Transverse colon (tissue), 4 donors: ENCODE measurements at regions not wholly inside any gene's neighbourhood (a gene's known extent, or its start where the extent isn't known, plus 50 kb on each side); places are given as distances from the start of the nearest gene placed in this dataset.

ENCODE experiments used
- EP300 ChIP-seq: sonication (generic); formaldehyde crosslinking; IDR thresholded peaks from one replicate; pipeline ENCODE4 v1.6.1; 2017; ENCODE audit warnings: antibody characterized with exemption, low read depth
- POLR2A ChIP-seq: fragments of 450-650 bp; IDR thresholded peaks from one replicate; pipeline ENCODE4 v1.6.1; 2016; ENCODE audit warnings: antibody characterized with exemption, mild to moderate bottlenecking, moderate library complexity
- POLR2AphosphoS5 ChIP-seq, 3 donors: sonication (generic); formaldehyde crosslinking; IDR thresholded peaks; one replicate each; pipeline ENCODE4 v1.6.1; 2016; ENCODE audit warnings: antibody characterized with exemption in 3 of 3
- TF ChIP-seq, protein P1 (sequence below), 5 experiments: fragments of 200-600 bp in 3 of 5; fragments of 450-650 bp in 2 of 5; sonication (generic) in 3 of 5; IDR thresholded peaks; 1 replicate in 2 of 5; 2 replicates in 3 of 5; pipeline ENCODE4 v1.5.1; 2016 to 2017; ENCODE audit warnings: antibody characterized with exemption in 5 of 5, inconsistent platforms in 3 of 5, mild to moderate bottlenecking in 2 of 5, moderate library complexity in 1 of 5

DNA sequence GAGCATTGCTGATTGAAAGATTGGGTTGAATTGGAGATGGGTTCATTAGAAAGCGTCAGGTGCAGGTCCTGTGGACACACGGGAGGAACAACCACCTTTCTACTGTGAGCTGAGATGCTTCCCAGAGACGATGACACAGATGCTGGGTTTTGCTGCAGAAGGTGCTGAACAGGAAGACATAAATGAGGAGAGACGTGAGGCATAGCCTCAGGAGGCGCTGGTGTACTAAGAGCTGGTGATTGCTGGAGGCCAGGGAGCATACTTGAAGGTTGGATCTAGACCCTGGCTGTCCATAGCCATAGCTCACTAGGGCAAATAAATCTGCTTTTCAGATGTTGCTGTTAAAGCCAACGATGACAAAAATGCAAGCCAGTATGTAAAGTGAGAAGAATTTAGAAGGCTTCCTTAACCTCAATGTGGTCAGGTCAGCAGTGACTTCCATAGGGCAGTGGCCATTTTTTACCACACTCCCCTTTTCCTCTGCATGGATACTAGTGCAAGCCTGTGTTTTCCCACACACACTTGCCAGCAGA, 153.7 kb downstream of the SOX11 start:
- no peak for TF ChIP-seq POLR2A
- TF ChIP-seq, protein P1, sequence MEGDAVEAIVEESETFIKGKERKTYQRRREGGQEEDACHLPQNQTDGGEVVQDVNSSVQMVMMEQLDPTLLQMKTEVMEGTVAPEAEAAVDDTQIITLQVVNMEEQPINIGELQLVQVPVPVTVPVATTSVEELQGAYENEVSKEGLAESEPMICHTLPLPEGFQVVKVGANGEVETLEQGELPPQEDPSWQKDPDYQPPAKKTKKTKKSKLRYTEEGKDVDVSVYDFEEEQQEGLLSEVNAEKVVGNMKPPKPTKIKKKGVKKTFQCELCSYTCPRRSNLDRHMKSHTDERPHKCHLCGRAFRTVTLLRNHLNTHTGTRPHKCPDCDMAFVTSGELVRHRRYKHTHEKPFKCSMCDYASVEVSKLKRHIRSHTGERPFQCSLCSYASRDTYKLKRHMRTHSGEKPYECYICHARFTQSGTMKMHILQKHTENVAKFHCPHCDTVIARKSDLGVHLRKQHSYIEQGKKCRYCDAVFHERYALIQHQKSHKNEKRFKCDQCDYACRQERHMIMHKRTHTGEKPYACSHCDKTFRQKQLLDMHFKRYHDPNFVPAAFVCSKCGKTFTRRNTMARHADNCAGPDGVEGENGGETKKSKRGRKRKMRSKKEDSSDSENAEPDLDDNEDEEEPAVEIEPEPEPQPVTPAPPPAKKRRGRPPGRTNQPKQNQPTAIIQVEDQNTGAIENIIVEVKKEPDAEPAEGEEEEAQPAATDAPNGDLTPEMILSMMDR (IDR thresholded peaks at IDR 0.05), result no peak
- TF ChIP-seq EP300, result no peak
- TF ChIP-seq POLR2AphosphoS5 (IDR thresholded peaks at IDR 0.05), result no peak
